ENCODE measurements at regions not wholly inside any gene's neighbourhood (a gene's known extent, or its start where the extent isn't known, plus 50 kb on each side); places are given as distances from the start of the nearest gene placed in this dataset.
"Not testable (repeated sequence)": the region's sequence is repeated elsewhere in the genome, so short reads cannot be mapped to it uniquely, and the experiment has no call there.

DNA sequence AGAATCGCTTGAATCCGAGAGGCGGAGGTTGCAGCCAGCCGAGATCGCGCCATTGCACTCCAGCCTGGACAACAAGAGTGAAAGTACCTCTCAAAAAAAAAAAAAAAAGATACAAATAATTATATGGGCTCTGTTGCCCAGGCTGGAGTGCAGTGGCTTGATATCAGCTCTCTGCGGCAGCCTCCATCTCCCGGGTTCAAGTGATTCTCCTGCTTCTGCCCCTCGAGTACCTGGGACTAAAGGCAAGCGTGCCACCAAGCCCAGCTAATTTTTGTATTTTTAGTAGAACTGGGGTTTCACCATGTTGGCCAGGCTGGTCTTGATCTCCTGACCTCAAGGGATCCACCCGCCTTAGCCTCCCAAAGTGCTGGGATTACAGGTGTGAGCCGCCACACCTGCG, 197.8 kb downstream of the ALG10 start:
- not testable (repeated sequence) for H3K36me3 ChIP-seq (ENCODE audit: control insufficient read depth in 3 of 3, insufficient read depth in 2 of 3, low read depth in 1 of 3, low read length in 3 of 3); H3K27ac ChIP-seq (ENCODE audit: low read depth in 1 of 3, low read length in 2 of 3); H3K4me3 ChIP-seq (ENCODE audit: low read depth in 1 of 3, low read length in 3 of 3); H3K4me1 ChIP-seq (ENCODE audit: control insufficient read depth in 3 of 3, insufficient read depth in 2 of 3, low read depth in 1 of 3, low read length in 2 of 3); H3K27me3 ChIP-seq (ENCODE audit: control insufficient read depth in 3 of 3, insufficient read depth in 3 of 3, low read length in 3 of 3); FAIRE-seq; DNase-seq
- 94 to 95% (median 95%) methylated on average over 13 of the region's 13 CpGs for WGBS, 3 donors
- peaks cover 0 to 47% of the 10 kb centered on the region in 2 donors for H3K9me3 ChIP-seq (ENCODE audit: control insufficient read depth in 2 of 2, insufficient read depth in 1 of 2, low read depth in 1 of 2, low read length in 1 of 2)

DNA sequence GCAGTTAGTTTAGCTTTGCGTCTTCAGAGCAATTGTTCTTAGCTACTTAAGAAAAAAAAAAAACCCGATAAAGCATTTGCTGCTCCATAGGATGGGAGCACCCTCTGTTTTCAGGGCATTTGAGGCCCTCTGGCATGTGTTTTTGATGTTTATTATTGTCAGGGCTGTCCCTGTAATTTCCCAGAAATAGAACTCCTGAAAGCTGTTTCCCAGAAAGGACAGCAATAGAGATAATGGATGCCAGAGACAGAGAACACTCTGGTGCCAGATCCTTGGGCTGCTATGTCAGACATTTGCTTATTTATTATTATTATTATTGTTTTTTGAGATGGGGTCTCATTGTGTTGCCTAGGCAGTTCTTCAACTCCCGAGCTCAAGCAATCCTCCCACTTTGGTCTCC, 201.3 kb downstream of the ALG10 start:
- Histone ChIP-seq H3K27me3 (ENCODE audit: control insufficient read depth in 3 of 3, insufficient read depth in 3 of 3, low read length in 3 of 3) (no peaks in the 10 kb centered on the region), H3K36me3 (ENCODE audit: control insufficient read depth in 3 of 3, insufficient read depth in 2 of 3, low read depth in 1 of 3, low read length in 3 of 3) (no peaks in the 10 kb centered on the region), H3K9me3 (ENCODE audit: control insufficient read depth in 2 of 2, insufficient read depth in 1 of 2, low read depth in 1 of 2, low read length in 1 of 2) (peaks cover 0 to 37% of the 10 kb centered on the region in 2 donors), H3K27ac (ENCODE audit: low read depth in 1 of 3, low read length in 2 of 3) (no peak overlapping the region), H3K4me3 (ENCODE audit: low read depth in 1 of 3, low read length in 3 of 3) (no peak overlapping the region), H3K4me1 (ENCODE audit: control insufficient read depth in 3 of 3, insufficient read depth in 2 of 3, low read depth in 1 of 3, low read length in 2 of 3) (no peaks in the 10 kb centered on the region)
- 72 to 80% (median 80%) methylated on average over 3 of the region's 3 CpGs for WGBS, 3 donors
- no peak for FAIRE-seq
- no peak for DNase-seq

DNA sequence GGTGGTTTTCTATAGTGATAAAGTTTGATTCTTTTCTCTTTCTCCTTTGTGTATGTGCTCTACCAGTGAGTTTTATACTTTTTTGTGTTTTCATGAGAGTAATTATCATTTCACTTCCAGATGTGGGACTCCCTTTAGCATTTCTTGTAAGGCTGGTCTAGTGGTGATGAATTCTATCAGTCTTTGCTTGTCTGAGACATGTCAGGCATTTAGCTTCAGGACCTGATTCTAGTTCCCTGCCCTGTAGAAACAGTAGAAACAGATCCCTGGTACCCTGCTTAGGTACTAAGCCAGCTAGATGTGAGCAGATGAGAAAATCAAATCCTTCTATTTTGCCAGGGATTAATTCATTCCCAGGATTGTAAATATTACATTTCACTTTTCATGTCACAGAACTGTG, 203.7 kb downstream of the ALG10 start:
- H3K9me3 ChIP-seq (ENCODE audit: control insufficient read depth in 2 of 2, insufficient read depth in 1 of 2, low read depth in 1 of 2, low read length in 1 of 2) = peaks cover 0 to 42% of the 10 kb centered on the region in 2 donors
- H3K27ac ChIP-seq (ENCODE audit: low read depth in 1 of 3, low read length in 2 of 3); H3K36me3 ChIP-seq (ENCODE audit: control insufficient read depth in 3 of 3, insufficient read depth in 2 of 3, low read depth in 1 of 3, low read length in 3 of 3); H3K27me3 ChIP-seq (ENCODE audit: control insufficient read depth in 3 of 3, insufficient read depth in 3 of 3, low read length in 3 of 3); H3K4me1 ChIP-seq (ENCODE audit: control insufficient read depth in 3 of 3, insufficient read depth in 2 of 3, low read depth in 1 of 3, low read length in 2 of 3); H3K4me3 ChIP-seq (ENCODE audit: low read depth in 1 of 3, low read length in 3 of 3); DNase-seq; FAIRE-seq: not testable (repeated sequence)

DNA sequence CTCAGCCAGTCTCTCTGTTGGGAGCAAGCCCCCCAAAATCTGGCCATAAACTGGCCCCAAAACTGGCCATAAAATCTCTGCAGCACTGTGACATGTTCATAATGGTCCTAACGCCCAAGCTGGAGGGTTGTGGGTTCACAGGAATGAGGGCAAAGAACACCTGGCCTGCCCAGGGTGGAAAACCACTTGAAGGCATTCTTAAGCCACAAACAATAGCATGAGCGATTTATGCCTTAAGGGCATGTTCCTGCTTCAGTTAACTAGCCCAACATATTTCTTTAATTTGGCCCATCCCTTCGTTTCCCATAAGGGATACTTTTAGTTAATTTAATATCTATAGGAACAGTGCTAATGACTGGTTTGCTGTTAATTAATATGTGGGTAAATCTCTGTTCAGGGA, 205.8 kb downstream of the ALG10 start:
- not testable (repeated sequence) for H3K4me3 ChIP-seq (ENCODE audit: low read depth in 1 of 3, low read length in 3 of 3); H3K27me3 ChIP-seq (ENCODE audit: control insufficient read depth in 3 of 3, insufficient read depth in 3 of 3, low read length in 3 of 3); H3K4me1 ChIP-seq (ENCODE audit: control insufficient read depth in 3 of 3, insufficient read depth in 2 of 3, low read depth in 1 of 3, low read length in 2 of 3); FAIRE-seq; DNase-seq; H3K27ac ChIP-seq (ENCODE audit: low read depth in 1 of 3, low read length in 2 of 3); H3K36me3 ChIP-seq (ENCODE audit: control insufficient read depth in 3 of 3, insufficient read depth in 2 of 3, low read depth in 1 of 3, low read length in 3 of 3)
- peaks cover 0 to 48% of the 10 kb centered on the region in 2 donors for H3K9me3 ChIP-seq (ENCODE audit: control insufficient read depth in 2 of 2, insufficient read depth in 1 of 2, low read depth in 1 of 2, low read length in 1 of 2)
- WGBS, 3 donors = 43 to 53% (median 49%) methylated on average over 3 of the region's 3 CpGs

DNA sequence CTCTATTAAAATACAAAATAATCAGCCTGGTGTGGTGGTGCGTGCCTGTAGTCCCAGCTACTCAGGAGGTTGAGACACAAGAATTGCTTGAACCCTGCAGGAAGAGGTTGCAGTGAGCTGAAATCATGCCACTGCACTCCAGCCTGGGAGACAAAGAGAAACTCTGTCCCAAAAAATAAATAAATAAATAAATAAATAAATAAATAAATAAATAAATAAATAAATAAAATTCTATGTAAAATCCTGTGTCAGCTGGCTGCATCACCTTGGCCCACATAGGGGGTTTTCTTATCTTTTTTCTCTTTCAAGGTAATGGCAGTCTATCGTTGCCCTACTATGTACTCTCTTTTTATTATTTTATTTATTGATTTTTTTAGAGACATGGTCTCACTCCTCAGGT, 206.7 kb downstream of the ALG10 start:
- peaks cover 0 to 54% of the 10 kb centered on the region in 2 donors for H3K9me3 ChIP-seq (ENCODE audit: control insufficient read depth in 2 of 2, insufficient read depth in 1 of 2, low read depth in 1 of 2, low read length in 1 of 2)
- not testable (repeated sequence) for DNase-seq; FAIRE-seq; H3K36me3 ChIP-seq (ENCODE audit: control insufficient read depth in 3 of 3, insufficient read depth in 2 of 3, low read depth in 1 of 3, low read length in 3 of 3); H3K27ac ChIP-seq (ENCODE audit: low read depth in 1 of 3, low read length in 2 of 3); H3K4me1 ChIP-seq (ENCODE audit: control insufficient read depth in 3 of 3, insufficient read depth in 2 of 3, low read depth in 1 of 3, low read length in 2 of 3); H3K4me3 ChIP-seq (ENCODE audit: low read depth in 1 of 3, low read length in 3 of 3); H3K27me3 ChIP-seq (ENCODE audit: control insufficient read depth in 3 of 3, insufficient read depth in 3 of 3, low read length in 3 of 3)
- WGBS, 3 donors = 74 to 87% (median 80%) methylated on average over 2 of the region's 2 CpGs

DNA sequence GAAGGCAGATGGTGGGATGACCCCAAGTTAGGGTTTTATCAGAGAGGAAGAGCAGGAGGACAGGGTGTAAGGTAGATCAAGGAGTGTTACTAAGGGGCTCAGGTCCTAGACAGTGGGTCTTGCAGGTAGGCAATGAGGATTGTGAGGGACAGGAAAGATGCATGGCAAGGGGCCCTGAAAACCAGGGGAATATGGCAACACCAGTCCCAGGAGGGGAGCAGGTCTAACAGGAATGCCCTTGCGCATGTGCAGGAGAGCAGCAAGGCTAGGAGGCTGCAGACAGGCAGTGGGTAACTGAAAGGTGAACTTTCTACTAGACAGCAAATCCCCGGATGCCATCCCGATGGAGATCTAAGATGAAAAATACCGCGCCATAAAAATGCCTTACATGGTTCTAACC, 211.3 kb downstream of the ALG10 start:
- Histone ChIP-seq H3K4me1 (ENCODE audit: control insufficient read depth in 3 of 3, insufficient read depth in 2 of 3, low read depth in 1 of 3, low read length in 2 of 3) (no peaks in the 10 kb centered on the region), H3K27ac (ENCODE audit: low read depth in 1 of 3, low read length in 2 of 3) (no peak overlapping the region), H3K9me3 (ENCODE audit: control insufficient read depth in 2 of 2, insufficient read depth in 1 of 2, low read depth in 1 of 2, low read length in 1 of 2) (peaks cover 0 to 71% of the 10 kb centered on the region in 2 donors), H3K4me3 (ENCODE audit: low read depth in 1 of 3, low read length in 3 of 3) (no peak overlapping the region), H3K27me3 (ENCODE audit: control insufficient read depth in 3 of 3, insufficient read depth in 3 of 3, low read length in 3 of 3) (no peaks in the 10 kb centered on the region), H3K36me3 (ENCODE audit: control insufficient read depth in 3 of 3, insufficient read depth in 2 of 3, low read depth in 1 of 3, low read length in 3 of 3) (no peaks in the 10 kb centered on the region)
- FAIRE-seq (no peak), DNase-seq (no peak)
- WGBS, 3 donors = 86 to 95% (median 90%) methylated on average over 5 of the region's 5 CpGs

DNA sequence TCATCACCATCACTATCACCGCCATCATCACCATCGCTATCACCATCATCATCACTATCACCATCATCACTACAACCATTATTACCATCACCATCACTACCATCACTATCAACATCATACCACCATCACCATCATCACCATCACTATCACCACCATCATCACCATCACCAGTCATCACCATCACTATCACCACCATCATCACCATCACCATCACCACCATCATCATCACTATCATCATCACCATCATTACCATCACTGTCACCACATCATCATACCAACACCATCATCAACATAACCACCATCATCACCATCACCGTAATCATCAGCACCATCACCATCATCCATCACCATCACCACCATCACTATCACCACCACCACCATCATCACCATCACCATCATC, 213.8 kb downstream of the ALG10 start:
- H3K27ac ChIP-seq (ENCODE audit: low read depth in 1 of 3, low read length in 2 of 3) = no peak overlapping the region
- FAIRE-seq (no peak), DNase-seq (no peak)
- no peaks in the 10 kb centered on the region for H3K4me1 ChIP-seq (ENCODE audit: control insufficient read depth in 3 of 3, insufficient read depth in 2 of 3, low read depth in 1 of 3, low read length in 2 of 3)
- no peaks in the 10 kb centered on the region for H3K27me3 ChIP-seq (ENCODE audit: control insufficient read depth in 3 of 3, insufficient read depth in 3 of 3, low read length in 3 of 3)
- WGBS, 3 donors = 69 to 80% (median 74%) methylated on average over 3 of the region's 3 CpGs
- H3K4me3 ChIP-seq (ENCODE audit: low read depth in 1 of 3, low read length in 3 of 3) = no peak overlapping the region
- H3K9me3 ChIP-seq (ENCODE audit: control insufficient read depth in 2 of 2, insufficient read depth in 1 of 2, low read depth in 1 of 2, low read length in 1 of 2) = peaks cover 0 to 62% of the 10 kb centered on the region in 2 donors
- no peaks in the 10 kb centered on the region for H3K36me3 ChIP-seq (ENCODE audit: control insufficient read depth in 3 of 3, insufficient read depth in 2 of 3, low read depth in 1 of 3, low read length in 3 of 3)

DNA sequence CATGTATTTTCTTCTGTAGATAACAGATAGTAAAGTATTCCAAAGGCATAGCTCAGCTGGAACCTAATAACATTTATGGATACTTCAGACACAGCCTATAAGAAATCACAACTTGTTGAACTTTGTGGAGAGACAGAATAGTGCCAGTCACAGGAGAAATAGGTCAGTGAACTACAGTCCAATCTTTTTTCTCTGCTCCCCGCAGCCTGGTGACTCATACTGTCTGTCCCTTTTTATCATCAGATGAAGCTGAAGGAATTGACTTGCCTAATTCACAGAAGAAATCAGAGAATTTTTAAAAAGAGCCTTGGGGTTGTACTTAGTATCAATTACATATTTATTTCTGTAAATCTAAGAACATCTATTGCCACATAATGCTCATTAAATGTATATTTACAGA, 222.3 kb downstream of the ALG10 start:
- Histone ChIP-seq H3K27ac (ENCODE audit: low read depth in 1 of 3, low read length in 2 of 3) (no peak overlapping the region), H3K9me3 (ENCODE audit: control insufficient read depth in 2 of 2, insufficient read depth in 1 of 2, low read depth in 1 of 2, low read length in 1 of 2) (peaks cover 0 to 21% of the 10 kb centered on the region in 2 donors), H3K4me3 (ENCODE audit: low read depth in 1 of 3, low read length in 3 of 3) (no peak overlapping the region), H3K27me3 (ENCODE audit: control insufficient read depth in 3 of 3, insufficient read depth in 3 of 3, low read length in 3 of 3) (no peaks in the 10 kb centered on the region), H3K4me1 (ENCODE audit: control insufficient read depth in 3 of 3, insufficient read depth in 2 of 3, low read depth in 1 of 3, low read length in 2 of 3) (no peaks in the 10 kb centered on the region), H3K36me3 (ENCODE audit: control insufficient read depth in 3 of 3, insufficient read depth in 2 of 3, low read depth in 1 of 3, low read length in 3 of 3) (no peaks in the 10 kb centered on the region)
- no peak for FAIRE-seq
- WGBS, 3 donors = 81 to 94% (median 87%) methylated on average over 1 of the region's 1 CpG
- DNase-seq = no peak

DNA sequence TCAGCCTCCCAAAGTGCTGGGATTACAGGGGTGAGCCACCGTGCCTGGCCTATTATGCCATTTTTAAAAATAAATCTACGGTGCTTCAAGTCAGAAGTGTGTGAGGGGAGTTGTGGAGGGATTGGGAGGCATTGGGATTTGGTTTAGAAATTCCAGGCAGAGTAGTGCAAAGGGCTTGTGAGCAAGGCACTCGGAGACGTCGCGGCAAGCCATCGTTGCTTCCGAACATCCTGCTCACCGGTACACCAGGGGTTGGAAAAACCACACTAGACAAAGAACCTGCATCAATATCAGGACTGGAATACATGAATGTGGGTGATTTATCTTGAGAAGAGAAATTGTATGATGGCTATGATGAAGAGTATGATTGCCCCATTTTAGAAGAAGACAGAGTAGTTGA, 227.0 kb downstream of the ALG10 start:
- H3K4me3 ChIP-seq (ENCODE audit: low read depth in 1 of 3, low read length in 3 of 3) = no peak overlapping the region
- no peak overlapping the region for H3K27ac ChIP-seq (ENCODE audit: low read depth in 1 of 3, low read length in 2 of 3)
- H3K27me3 ChIP-seq (ENCODE audit: control insufficient read depth in 3 of 3, insufficient read depth in 3 of 3, low read length in 3 of 3) = no peaks in the 10 kb centered on the region
- DNase-seq (no peak), FAIRE-seq (no peak)
- H3K36me3 ChIP-seq (ENCODE audit: control insufficient read depth in 3 of 3, insufficient read depth in 2 of 3, low read depth in 1 of 3, low read length in 3 of 3) = no peaks in the 10 kb centered on the region
- WGBS, 3 donors = 92 to 95% (median 92%) methylated on average over 9 of the region's 9 CpGs
- H3K9me3 ChIP-seq (ENCODE audit: control insufficient read depth in 2 of 2, insufficient read depth in 1 of 2, low read depth in 1 of 2, low read length in 1 of 2) = peaks cover 0 to 16% of the 10 kb centered on the region in 2 donors
- no peaks in the 10 kb centered on the region for H3K4me1 ChIP-seq (ENCODE audit: control insufficient read depth in 3 of 3, insufficient read depth in 2 of 3, low read depth in 1 of 3, low read length in 2 of 3)
